IMR-90 (cell line): ENCODE measurements at regions not wholly inside any gene's neighbourhood (a gene's known extent, or its start where the extent isn't known, plus 50 kb on each side); places are given as distances from the start of the nearest gene placed in this dataset.

Source experiments
- ATAC-seq: fragments of 200-7000 bp; cut with Tn5 transposase; 2 replicates; pipeline ENCODE4 v1.9.1; 2020; ENCODE audit warnings: low read depth, mild to moderate bottlenecking, moderate library complexity
- BruUV-seq: library from RNA; stranded (reverse); fragments of 400-500 nt; replicated peaks from 2 replicates; lab custom pipeline; 2021; lab: Mats Ljungman, UMichigan
- CTCF ChIA-PET: fragments of 300-600 bp; formaldehyde crosslinking; extraction: SDS; loops from one replicate; lab custom pipeline; 2021; ENCODE audit warnings: antibody characterized with exemption; lab: Yijun Ruan, JAX
- POLR2A ChIA-PET: fragments of 300-600 bp; sonication (Branson Sonifier 250); formaldehyde crosslinking; loops from one replicate; lab custom pipeline; 2022; ENCODE audit warnings: antibody characterized with exemption; ENCODE audit not compliant: unreplicated experiment; lab: Charles Lee
- DNase-seq: peaks from one replicate; pipeline ENCODE4 v3.0.0; 2013
- H2AFZ ChIP-seq: replicated peaks from 2 replicates; pipeline ENCODE3; 2013; ENCODE audit warnings: low read length, mild to moderate bottlenecking; ENCODE audit not compliant: poor library complexity
- H2AK5ac ChIP-seq: 2 replicates; pipeline ENCODE4 v1.6.1; 2013; ENCODE audit warnings: low read depth, low read length, inconsistent platforms
- H2AK9ac ChIP-seq: replicated peaks from 2 replicates; pipeline ENCODE3; 2013; ENCODE audit warnings: mild to moderate bottlenecking, low read depth, low read length, moderate library complexity; ENCODE audit not compliant: poor library complexity
- H2BK120ac ChIP-seq: 2 replicates; pipeline ENCODE4 v1.6.1; 2013; ENCODE audit warnings: low read depth, low read length, inconsistent platforms
- H2BK15ac ChIP-seq: 3 replicates; pipeline ENCODE4 v1.6.1; 2013; ENCODE audit warnings: low read depth, low read length, inconsistent platforms
- H2BK20ac ChIP-seq: 2 replicates; pipeline ENCODE4 v1.6.1; 2013; ENCODE audit warnings: low read depth, mild to moderate bottlenecking, inconsistent platforms, low read length, moderate library complexity
- H2BK5ac ChIP-seq: 2 replicates; pipeline ENCODE4 v1.6.1; 2013; ENCODE audit warnings: mild to moderate bottlenecking, low read depth, low read length, inconsistent platforms; ENCODE audit not compliant: poor library complexity, severe bottlenecking
- H3K14ac ChIP-seq: replicated peaks from 2 replicates; pipeline ENCODE4 v1.6.1; 2013; ENCODE audit warnings: low read depth, low read length, inconsistent platforms
- H3K18ac ChIP-seq: 2 replicates; pipeline ENCODE4 v1.6.1; 2013; ENCODE audit warnings: low read depth, low read length, control low read depth
- H3K23ac ChIP-seq: 2 replicates; pipeline ENCODE4 v1.6.1; 2013; ENCODE audit warnings: low read depth, low read length, inconsistent platforms
- H3K27ac ChIP-seq: 2 replicates; pipeline ENCODE4 v1.5.1; 2013; ENCODE audit warnings: mild to moderate bottlenecking, control low read depth, low read length; ENCODE audit not compliant: insufficient read depth
- H3K27me3 ChIP-seq: 2 replicates; pipeline ENCODE4 v1.6.1; 2013; ENCODE audit warnings: low read length; ENCODE audit not compliant: control insufficient read depth, insufficient read depth
- H3K36me3 ChIP-seq: 2 replicates; pipeline ENCODE4 v1.6.1; 2013; ENCODE audit warnings: low read length, mixed read lengths; ENCODE audit not compliant: control insufficient read depth, insufficient read depth
- H3K4ac ChIP-seq: 2 replicates; pipeline ENCODE4 v1.6.1; 2013; ENCODE audit warnings: low read depth, low read length, inconsistent platforms
- H3K4me1 ChIP-seq: 2 replicates; pipeline ENCODE4 v1.6.1; 2013; ENCODE audit warnings: low read length, mixed read lengths; ENCODE audit not compliant: control insufficient read depth, insufficient read depth
- H3K4me2 ChIP-seq: 2 replicates; pipeline ENCODE4 v1.6.1; 2013; ENCODE audit warnings: low read depth, mild to moderate bottlenecking, control low read depth, low read length, moderate library complexity
- H3K4me3 ChIP-seq: 2 replicates; pipeline ENCODE4 v1.5.1; 2013; ENCODE audit warnings: low read depth, mild to moderate bottlenecking, control low read depth, low read length, moderate library complexity; ENCODE audit not compliant: insufficient read depth
- H3K56ac ChIP-seq: 2 replicates; pipeline ENCODE4 v1.6.1; 2013; ENCODE audit warnings: low read length, inconsistent platforms; ENCODE audit not compliant: insufficient read depth; ENCODE audit errors: extremely low read depth
- H3K79me1 ChIP-seq, 2 experiments: 2 replicates each; pipeline ENCODE4 v1.6.1; 2013; ENCODE audit warnings: low read length in 2 of 2, inconsistent platforms in 1 of 2, low read depth in 1 of 2
- H3K9ac ChIP-seq: 2 replicates; pipeline ENCODE4 v1.6.1; 2013; ENCODE audit warnings: low read depth, low read length, control low read depth
- H3K9me1 ChIP-seq: 2 replicates; pipeline ENCODE4 v1.6.1; 2013; ENCODE audit warnings: low read length, inconsistent platforms; ENCODE audit not compliant: insufficient read depth
- H3K9me3 ChIP-seq: 2 replicates; pipeline ENCODE4 v1.6.1; 2013; ENCODE audit warnings: low read length; ENCODE audit not compliant: control insufficient read depth, insufficient read depth
- H4K20me1 ChIP-seq: 2 replicates; pipeline ENCODE4 v1.6.1; 2013; ENCODE audit warnings: low read length, inconsistent platforms; ENCODE audit not compliant: insufficient read depth
- H4K5ac ChIP-seq: 2 replicates; pipeline ENCODE4 v1.6.1; 2013; ENCODE audit warnings: mild to moderate bottlenecking, low read depth, low read length, control low read depth
- H4K8ac ChIP-seq, 2 experiments: 2 replicates each; pipeline ENCODE4 v1.6.1; 2013; ENCODE audit warnings: low read depth in 2 of 2, low read length in 2 of 2, control low read depth in 1 of 2, inconsistent platforms in 1 of 2
- H4K91ac ChIP-seq: 2 replicates; pipeline ENCODE4 v1.6.1; 2013; ENCODE audit warnings: low read depth, low read length, inconsistent platforms; ENCODE audit not compliant: insufficient read depth
- BHLHE40 ChIP-seq: fragments of 150-350 bp; IDR thresholded peaks from 2 replicates; pipeline ENCODE4 v1.6.1; 2016; ENCODE audit warnings: mild to moderate bottlenecking, low read depth, low read length
- CEBPB ChIP-seq: IDR thresholded peaks from 2 replicates; pipeline ENCODE4 v1.6.1; 2012; ENCODE audit warnings: low read depth, low read length, improper control_type of control experiment
- CHD1 ChIP-seq: IDR thresholded peaks from 2 replicates; pipeline ENCODE4 v1.6.1; 2012; ENCODE audit warnings: low read depth, low read length, improper control_type of control experiment
- FOS ChIP-seq: fragments of 150-350 bp; IDR thresholded peaks from 2 replicates; pipeline ENCODE4 v1.6.1; 2016; ENCODE audit warnings: low read depth, low read length
- MAFK ChIP-seq: IDR thresholded peaks from 2 replicates; pipeline ENCODE4 v1.6.1; 2012; ENCODE audit warnings: low read depth, low read length, improper control_type of control experiment
- MAZ ChIP-seq: IDR thresholded peaks from 2 replicates; pipeline ENCODE4 v1.6.1; 2012; ENCODE audit warnings: low read depth, mild to moderate bottlenecking, low read length, improper control_type of control experiment, moderate library complexity, borderline replicate concordance
- MXI1 ChIP-seq: IDR thresholded peaks from 2 replicates; pipeline ENCODE4 v1.6.1; 2012; ENCODE audit warnings: low read depth, mild to moderate bottlenecking, low read length, moderate library complexity, borderline replicate concordance
- NFE2L2 ChIP-seq: fragments of 150-350 bp; IDR thresholded peaks from 2 replicates; pipeline ENCODE4 v1.6.1; 2016; ENCODE audit warnings: low read depth, mild to moderate bottlenecking, low read length
- POLR2A ChIP-seq: IDR thresholded peaks from 2 replicates; pipeline ENCODE4 v1.6.1; 2012; ENCODE audit warnings: mild to moderate bottlenecking, low read depth, low read length
- RAD21 ChIP-seq: IDR thresholded peaks from 2 replicates; pipeline ENCODE4 v1.6.1; 2012; ENCODE audit warnings: low read length, improper control_type of control experiment
- RCOR1 ChIP-seq: IDR thresholded peaks from 2 replicates; pipeline ENCODE4 v1.6.1; 2012; ENCODE audit warnings: mild to moderate bottlenecking, low read length, improper control_type of control experiment; ENCODE audit not compliant: insufficient replicate concordance
- RFX5 ChIP-seq: IDR thresholded peaks from 2 replicates; pipeline ENCODE4 v1.8.0; 2012; ENCODE audit warnings: low read depth, mild to moderate bottlenecking, low read length, moderate library complexity
- SMC3 ChIP-seq: fragments of 150-350 bp; IDR thresholded peaks from 2 replicates; pipeline ENCODE4 v1.6.1; 2016; ENCODE audit warnings: low read depth, mild to moderate bottlenecking, antibody characterized with exemption, low read length, moderate library complexity
- WGBS, 2 experiments: methylation state at CpG; one replicate each; pipeline versions ENCODE4 v1.1.5 to v1.1.7; 2013; ENCODE audit warnings: missing lambda C conversion rate in 2 of 2; ENCODE audit not compliant: insufficient read length in 1 of 2; ENCODE audit errors: extremely low coverage in 2 of 2; 5-methylcytosine and 5-hydroxymethylcytosine counted together
- dilution Hi-C: fragments of 300-500 bp; cut with HindIII; formaldehyde crosslinking; loops from one replicate; pipeline ENCODE4 v1.14.3; 2018; ENCODE audit warnings: low sequenced_read_pairs; ENCODE audit not compliant: unreplicated experiment
- in situ Hi-C: fragments of 300-500 bp; cut with MboI; formaldehyde crosslinking; loops from 3 replicates; pipeline ENCODE4 v1.14.3; 2019; ENCODE audit warnings: low sequenced_read_pairs, inconsistent platforms, mixed read lengths
- intact Hi-C: fragments of 100-400 bp; cut with micrococcal nuclease; formaldehyde crosslinking; loops from 2 replicates; pipeline ENCODE4 v1.10.0; 2022
- TF ChIP-seq, protein P1 (sequence below): fragments of 150-350 bp; IDR thresholded peaks from 2 replicates; pipeline ENCODE4 v1.6.1; 2016; ENCODE audit warnings: low read depth, mild to moderate bottlenecking, low read length, moderate library complexity, borderline replicate concordance
- TF ChIP-seq, protein P2 (sequence below): conservative IDR thresholded peaks from 2 replicates; pipeline ENCODE4 v1.5.1; 2012; ENCODE audit warnings: mild to moderate bottlenecking, low read depth, low read length, improper control_type of control experiment
- TF ChIP-seq, protein P3 (sequence below): fragments of 150-350 bp; IDR thresholded peaks from 2 replicates; pipeline ENCODE4 v1.6.1; 2017; ENCODE audit warnings: mild to moderate bottlenecking, antibody characterized with exemption, low read length, low read depth

GRCh38 chrX:13419918-13420317 is 100.1 kb upstream of the ATXN3L start:
- H2AK9ac ChIP-seq = no peak overlapping the region
- ChIA-PET POLR2A (no interaction called here), CTCF (no interaction called here)
- no peak overlapping the region for H4K5ac ChIP-seq
- intact Hi-C loops (no loop called here), dilution Hi-C loops (no loop called here), in situ Hi-C loops (no loop called here)
- WGBS, 2 experiments = no CpG with 5 or more reads among the region's 9 CpGs
- H3K4me3 ChIP-seq = no peak overlapping the region
- no TSS peak for BruUV-seq
- H3K27me3 ChIP-seq = no peaks in the 10 kb centered on the region
- H2BK5ac ChIP-seq = no peak overlapping the region
- no peak overlapping the region for H2BK20ac ChIP-seq
- H3K36me3 ChIP-seq = no peaks in the 10 kb centered on the region
- no peak overlapping the region for H3K27ac ChIP-seq
- H2AK5ac ChIP-seq = no peak overlapping the region; the same call in 1 of the 2 replicates
- H4K91ac ChIP-seq = no peak overlapping the region
- no peak overlapping the region for H2BK15ac ChIP-seq
- H2AFZ ChIP-seq = no peak overlapping the region
- DNase-seq (no peak), ATAC-seq (no peak)
- H3K4ac ChIP-seq = no peak overlapping the region
- no peak overlapping the region for H3K9ac ChIP-seq
- H3K9me1 ChIP-seq = no peaks in the 10 kb centered on the region
- H3K23ac ChIP-seq = no peak overlapping the region
- H3K14ac ChIP-seq = no peak overlapping the region
- peak overlapping the region; percentile 20; the same call in 1 of the 2 replicates for H2BK120ac ChIP-seq
- no peak overlapping the region for H3K4me2 ChIP-seq
- TF ChIP-seq, protein P1, sequence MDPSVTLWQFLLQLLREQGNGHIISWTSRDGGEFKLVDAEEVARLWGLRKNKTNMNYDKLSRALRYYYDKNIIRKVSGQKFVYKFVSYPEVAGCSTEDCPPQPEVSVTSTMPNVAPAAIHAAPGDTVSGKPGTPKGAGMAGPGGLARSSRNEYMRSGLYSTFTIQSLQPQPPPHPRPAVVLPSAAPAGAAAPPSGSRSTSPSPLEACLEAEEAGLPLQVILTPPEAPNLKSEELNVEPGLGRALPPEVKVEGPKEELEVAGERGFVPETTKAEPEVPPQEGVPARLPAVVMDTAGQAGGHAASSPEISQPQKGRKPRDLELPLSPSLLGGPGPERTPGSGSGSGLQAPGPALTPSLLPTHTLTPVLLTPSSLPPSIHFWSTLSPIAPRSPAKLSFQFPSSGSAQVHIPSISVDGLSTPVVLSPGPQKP = no peak
- TF ChIP-seq BHLHE40 = no peak
- TF ChIP-seq MAZ = no peak
- no peak for TF ChIP-seq FOS
- no peak for TF ChIP-seq RFX5
- no peak for TF ChIP-seq MAFK
- TF ChIP-seq CEBPB = no peak
- no peak for TF ChIP-seq NFE2L2
- TF ChIP-seq, protein P2, sequence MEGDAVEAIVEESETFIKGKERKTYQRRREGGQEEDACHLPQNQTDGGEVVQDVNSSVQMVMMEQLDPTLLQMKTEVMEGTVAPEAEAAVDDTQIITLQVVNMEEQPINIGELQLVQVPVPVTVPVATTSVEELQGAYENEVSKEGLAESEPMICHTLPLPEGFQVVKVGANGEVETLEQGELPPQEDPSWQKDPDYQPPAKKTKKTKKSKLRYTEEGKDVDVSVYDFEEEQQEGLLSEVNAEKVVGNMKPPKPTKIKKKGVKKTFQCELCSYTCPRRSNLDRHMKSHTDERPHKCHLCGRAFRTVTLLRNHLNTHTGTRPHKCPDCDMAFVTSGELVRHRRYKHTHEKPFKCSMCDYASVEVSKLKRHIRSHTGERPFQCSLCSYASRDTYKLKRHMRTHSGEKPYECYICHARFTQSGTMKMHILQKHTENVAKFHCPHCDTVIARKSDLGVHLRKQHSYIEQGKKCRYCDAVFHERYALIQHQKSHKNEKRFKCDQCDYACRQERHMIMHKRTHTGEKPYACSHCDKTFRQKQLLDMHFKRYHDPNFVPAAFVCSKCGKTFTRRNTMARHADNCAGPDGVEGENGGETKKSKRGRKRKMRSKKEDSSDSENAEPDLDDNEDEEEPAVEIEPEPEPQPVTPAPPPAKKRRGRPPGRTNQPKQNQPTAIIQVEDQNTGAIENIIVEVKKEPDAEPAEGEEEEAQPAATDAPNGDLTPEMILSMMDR = no peak
- TF ChIP-seq SMC3 = no peak
- TF ChIP-seq POLR2A = no peak
- TF ChIP-seq RAD21 = no peak
- no peak for TF ChIP-seq MXI1
- TF ChIP-seq, protein P3, sequence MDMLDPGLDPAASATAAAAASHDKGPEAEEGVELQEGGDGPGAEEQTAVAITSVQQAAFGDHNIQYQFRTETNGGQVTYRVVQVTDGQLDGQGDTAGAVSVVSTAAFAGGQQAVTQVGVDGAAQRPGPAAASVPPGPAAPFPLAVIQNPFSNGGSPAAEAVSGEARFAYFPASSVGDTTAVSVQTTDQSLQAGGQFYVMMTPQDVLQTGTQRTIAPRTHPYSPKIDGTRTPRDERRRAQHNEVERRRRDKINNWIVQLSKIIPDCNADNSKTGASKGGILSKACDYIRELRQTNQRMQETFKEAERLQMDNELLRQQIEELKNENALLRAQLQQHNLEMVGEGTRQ = no peak
- TF ChIP-seq CHD1 = no peak
- no peak for TF ChIP-seq RCOR1
- H3K4me1 ChIP-seq = peaks cover 2% of the 10 kb centered on the region; the same call in 1 of the 2 replicates
- no peaks in the 10 kb centered on the region for H4K20me1 ChIP-seq
- no peak overlapping the region for H4K8ac ChIP-seq
- H3K18ac ChIP-seq = no peak overlapping the region
- H3K79me1 ChIP-seq = no peaks in the 10 kb centered on the region
- H3K56ac ChIP-seq = no peak overlapping the region
- no peaks in the 10 kb centered on the region for H3K9me3 ChIP-seq
